Heart left ventricle (tissue), 16 donors: ENCODE measurements at regions not wholly inside any gene's neighbourhood (a gene's known extent, or its start where the extent isn't known, plus 50 kb on each side); places are given as distances from the start of the nearest gene placed in this dataset.

Experiments
- ATAC-seq, 4 donors: fragments of 200-7000 bp; cut with Tn5 transposase; one replicate each; pipeline ENCODE4 v1.9.1; 2020 to 2022; ENCODE audit warnings: moderate library complexity in 4 of 4, mild to moderate bottlenecking in 3 of 4, moderate number of reproducible peaks in 1 of 4
- DNase-seq, 5 donors: peaks; one replicate each; pipeline ENCODE4 v3.0.0-alpha.2; 2020
- H3K27ac ChIP-seq, 12 donors: fragments of 200-600 bp; sonication (generic) in 4 of 12; one replicate each; pipeline versions ENCODE4 v1.5.0 to v1.8.0; 2016 to 2022; ENCODE audit warnings: mild to moderate bottlenecking in 2 of 12
- H3K27me3 ChIP-seq, 9 donors: fragments of 200-600 bp; sonication (generic) in 2 of 9; one replicate each; pipeline versions ENCODE4 v1.5.1 to v1.8.0; 2016 to 2022; ENCODE audit warnings: mild to moderate bottlenecking in 3 of 9
- H3K36me3 ChIP-seq, 9 donors: fragments of 200-600 bp; sonication (generic) in 2 of 9; one replicate each; pipeline versions ENCODE4 v1.5.0 to v1.8.0; 2018 to 2022; ENCODE audit warnings: mild to moderate bottlenecking in 2 of 9
- H3K4me1 ChIP-seq, 12 donors: fragments of 200-600 bp; sonication (generic) in 4 of 12; one replicate each; pipeline versions ENCODE4 v1.5.0 to v1.8.0; 2016 to 2022; ENCODE audit warnings: mild to moderate bottlenecking in 3 of 12
- H3K4me3 ChIP-seq, 12 donors: fragments of 200-600 bp; sonication (generic) in 4 of 12; one replicate each; pipeline versions ENCODE4 v1.5.0 to v1.8.0; 2017 to 2022; ENCODE audit warnings: mild to moderate bottlenecking in 9 of 12, moderate library complexity in 4 of 12
- H3K9me3 ChIP-seq, 12 donors: fragments of 200-600 bp; sonication (generic) in 4 of 12; one replicate each; pipeline versions ENCODE4 v1.5.0 to v1.8.0; 2016 to 2022; ENCODE audit warnings: mild to moderate bottlenecking in 1 of 12
- POLR2A ChIP-seq, 2 donors: fragments of 450-650 bp; IDR thresholded peaks; one replicate each; pipeline ENCODE4 v1.6.1; 2017; ENCODE audit warnings: antibody characterized with exemption in 2 of 2, mild to moderate bottlenecking in 2 of 2, moderate library complexity in 2 of 2
- WGBS, 4 donors: extraction: QIAGEN DNeasy Blood & Tissue Kit in 2 of 4; methylation state at CpG; one replicate each; pipeline versions ENCODE4 v1.1.5 to v1.1.7; 2013 to 2018; 5-methylcytosine and 5-hydroxymethylcytosine counted together
- intact Hi-C, 10 donors: fragments of 100-400 bp; cut with DNase I; formaldehyde crosslinking; loops; one replicate each; pipeline versions ENCODE4 v1.11.1 to v1.14.2; 2022
- TF ChIP-seq, protein P1 (sequence below), 12 donors: fragments of 200-600 bp; sonication (generic) in 4 of 12; IDR thresholded peaks; one replicate each; pipeline versions ENCODE4 v1.5.0 to v1.8.0; 2018 to 2022; ENCODE audit warnings: antibody characterized with exemption in 12 of 12, mild to moderate bottlenecking in 5 of 12
- donor health status: ischemic (EF 13 %, LVEDD 7.1; RV severe dilation, severe dysfunction).
- donor health status: healthy with polysubstance abuse.
- donor health status: DM: no; HTN: yes; CAD: no.
- donor health status: DM: no; HTN: no; CAD: no.
- donor health status: ischemic (EF 25% LVEDD 6.9; RV normal size, moderate dysfunction).
- donor health status: ischemic (EF 25% LVEDD 5.7; RV mildly dilated, moderate dysfunction).
- donor health status: healthy.
- donor health status: DM: yes; HTN: yes; CAD: no.
- donor health status: ischemic (EF 35%, LVEDD 5.7; RV mildly dilated, moderate dysfunction).
- donor health status: nonischemic (EF 11% LVEDD 7.7; RV severe dilation, severe dysfunction).
- donor health status: DM: yes; HTN: yes; CAD: no.
- donor health status: PGD.
- donor health status: ischemic (EF 29% LVEDD 5.4; RV normal size, mild dysfunction).
- donor health status: nonischemic (EF 23%, LVEDD 6.1; RV moderate dilation, normal function).

DNA sequence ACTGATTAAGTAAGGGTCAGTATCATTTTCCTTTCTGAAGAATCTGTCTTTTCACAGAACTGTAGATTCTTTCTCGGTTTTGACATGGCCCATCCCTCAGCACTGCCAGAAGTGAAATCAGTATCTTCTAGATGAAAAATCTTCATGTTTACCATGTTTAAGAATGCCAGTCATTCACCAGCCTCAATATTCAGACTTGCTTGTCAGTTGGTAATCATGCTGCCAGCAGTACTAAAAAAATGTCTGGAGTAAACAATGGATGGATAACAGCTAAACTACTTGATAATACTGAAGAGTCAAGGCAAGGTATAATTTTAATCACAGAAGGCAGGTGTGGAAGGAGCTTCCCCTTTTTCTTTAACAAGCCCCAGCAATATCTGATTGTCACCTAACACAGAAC is 306.8 kb upstream of the DMAC1 start:
- H3K9me3 ChIP-seq: peaks cover 0 to 5% (median 0%) of the 10 kb centered on the region in 12 donors
- TF ChIP-seq, protein P1, sequence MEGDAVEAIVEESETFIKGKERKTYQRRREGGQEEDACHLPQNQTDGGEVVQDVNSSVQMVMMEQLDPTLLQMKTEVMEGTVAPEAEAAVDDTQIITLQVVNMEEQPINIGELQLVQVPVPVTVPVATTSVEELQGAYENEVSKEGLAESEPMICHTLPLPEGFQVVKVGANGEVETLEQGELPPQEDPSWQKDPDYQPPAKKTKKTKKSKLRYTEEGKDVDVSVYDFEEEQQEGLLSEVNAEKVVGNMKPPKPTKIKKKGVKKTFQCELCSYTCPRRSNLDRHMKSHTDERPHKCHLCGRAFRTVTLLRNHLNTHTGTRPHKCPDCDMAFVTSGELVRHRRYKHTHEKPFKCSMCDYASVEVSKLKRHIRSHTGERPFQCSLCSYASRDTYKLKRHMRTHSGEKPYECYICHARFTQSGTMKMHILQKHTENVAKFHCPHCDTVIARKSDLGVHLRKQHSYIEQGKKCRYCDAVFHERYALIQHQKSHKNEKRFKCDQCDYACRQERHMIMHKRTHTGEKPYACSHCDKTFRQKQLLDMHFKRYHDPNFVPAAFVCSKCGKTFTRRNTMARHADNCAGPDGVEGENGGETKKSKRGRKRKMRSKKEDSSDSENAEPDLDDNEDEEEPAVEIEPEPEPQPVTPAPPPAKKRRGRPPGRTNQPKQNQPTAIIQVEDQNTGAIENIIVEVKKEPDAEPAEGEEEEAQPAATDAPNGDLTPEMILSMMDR (IDR thresholded peaks at IDR 0.05): no peak
- TF ChIP-seq POLR2A (IDR thresholded peaks at IDR 0.05): no peak
- no peaks in the 10 kb centered on the region for H3K4me1 ChIP-seq
- no peaks in the 10 kb centered on the region for H3K36me3 ChIP-seq
- intact Hi-C loops: no loop called here
- no peaks in the 10 kb centered on the region for H3K27me3 ChIP-seq
- H3K4me3 ChIP-seq: no peak overlapping the region
- DNase-seq (no peak), ATAC-seq (no peak)
- H3K27ac ChIP-seq: no peak overlapping the region
- 42 to 73% (median 52%) methylated on average over 1 of the region's 1 CpG for WGBS, 4 donors

DNA sequence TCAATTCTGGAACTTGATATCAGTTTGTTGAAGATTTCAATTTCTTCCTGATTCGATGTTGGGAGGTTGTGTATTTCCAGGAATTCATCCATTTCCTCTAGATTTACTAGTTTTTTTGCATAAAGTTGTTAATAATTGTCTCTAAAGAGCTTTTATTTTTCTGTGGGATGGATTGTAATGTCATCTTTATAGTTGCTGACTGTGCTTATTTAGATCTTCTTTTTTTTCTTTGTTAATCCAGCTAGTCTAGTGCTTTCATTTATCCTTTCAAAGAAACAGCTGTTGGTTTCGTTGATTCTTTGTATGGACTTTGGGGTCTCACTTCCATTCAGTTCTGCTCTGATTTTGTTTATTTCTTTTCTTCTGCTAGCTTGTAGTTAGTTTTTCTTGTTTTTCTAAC is 302.0 kb upstream of the DMAC1 start:
- H3K9me3 ChIP-seq: peaks cover 0 to 20% (median 0%) of the 10 kb centered on the region in 12 donors
- H3K36me3 ChIP-seq: no peaks in the 10 kb centered on the region
- intact Hi-C loops: no loop called here
- H3K4me1 ChIP-seq: no peaks in the 10 kb centered on the region
- no peak for DNase-seq
- no peak for ATAC-seq
- H3K27me3 ChIP-seq: no peaks in the 10 kb centered on the region
- H3K4me3 ChIP-seq: no peak overlapping the region
- 65 to 78% (median 77%) methylated on average over 2 of the region's 2 CpGs for WGBS, 4 donors
- no peak overlapping the region for H3K27ac ChIP-seq
- no peak for TF ChIP-seq POLR2A (IDR thresholded peaks at IDR 0.05)
- TF ChIP-seq, protein P1 (IDR thresholded peaks at IDR 0.05): no peak

DNA sequence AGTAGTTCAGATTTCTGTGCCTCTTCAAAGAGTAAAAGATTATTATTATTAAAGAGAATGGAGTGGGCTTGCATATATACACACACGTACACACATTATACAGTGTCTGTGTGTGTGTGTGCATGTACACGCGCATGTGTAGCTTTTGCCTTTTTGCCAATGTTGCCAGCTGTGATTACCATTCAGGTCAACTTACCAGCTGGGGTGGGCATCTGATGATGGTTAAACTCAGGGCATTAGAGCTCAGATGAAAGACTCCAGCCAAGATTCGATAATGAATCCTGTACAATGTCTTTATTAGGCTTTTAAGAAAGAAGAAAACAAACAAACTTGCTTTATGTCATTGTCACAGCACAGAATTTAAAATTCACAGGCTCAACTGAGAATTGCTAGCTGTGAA is 296.5 kb upstream of the DMAC1 start:
- intact Hi-C loops: no loop called here

DNA sequence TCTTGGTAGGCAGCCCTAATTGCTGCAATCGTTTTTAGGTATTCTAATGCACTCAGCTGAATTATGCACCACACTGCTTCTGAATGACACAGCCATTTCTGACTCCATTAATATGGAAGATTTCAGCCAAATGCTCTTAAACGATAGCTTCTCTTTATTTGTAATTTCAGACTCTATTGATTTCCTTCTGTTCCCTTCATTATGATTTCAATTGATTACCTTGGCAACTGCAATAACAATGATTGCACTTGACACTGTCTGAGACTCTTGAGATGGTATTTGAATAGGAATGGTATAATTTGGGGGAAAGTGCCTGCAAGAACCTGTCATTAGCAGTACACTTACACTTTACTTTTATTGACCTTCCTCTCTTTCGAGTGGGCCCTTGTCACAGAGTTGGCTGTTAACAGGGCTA is 296.1 kb upstream of the DMAC1 start:
- TF ChIP-seq, protein P1 (IDR thresholded peaks at IDR 0.05): no peak
- no peak for TF ChIP-seq POLR2A (IDR thresholded peaks at IDR 0.05)
- Histone ChIP-seq H3K4me3 (no peak overlapping the region), H3K36me3 (no peaks in the 10 kb centered on the region), H3K27me3 (no peaks in the 10 kb centered on the region), H3K4me1 (no peaks in the 10 kb centered on the region), H3K9me3 (peaks cover 0 to 14% (median 0%) of the 10 kb centered on the region in 12 donors), H3K27ac (no peak overlapping the region)
- ATAC-seq (no peak), DNase-seq (no peak)
- WGBS, 4 donors: 71 to 83% (median 74%) methylated on average over 3 of the region's 3 CpGs
- intact Hi-C loops: no loop called here

More for the DNA sequence above, 296.5 kb upstream of the DMAC1 start:
- no peak overlapping the region for H3K27ac ChIP-seq
- WGBS, 4 donors: 92 to 98% (median 96%) methylated on average over 4 of the region's 4 CpGs
- H3K4me3 ChIP-seq: no peak overlapping the region
- no peak for ATAC-seq
- DNase-seq: no peak
- H3K27me3 ChIP-seq: no peaks in the 10 kb centered on the region
- H3K4me1 ChIP-seq: no peaks in the 10 kb centered on the region
- no peaks in the 10 kb centered on the region for H3K36me3 ChIP-seq
- H3K9me3 ChIP-seq: peaks cover 0 to 14% (median 0%) of the 10 kb centered on the region in 12 donors
- no peak for TF ChIP-seq POLR2A (IDR thresholded peaks at IDR 0.05)
- TF ChIP-seq, protein P1 (IDR thresholded peaks at IDR 0.05): no peak
